ENCODE measurements at regions not wholly inside any gene's neighbourhood (a gene's known extent, or its start where the extent isn't known, plus 50 kb on each side); places are given as distances from the start of the nearest gene placed in this dataset.

DNA sequence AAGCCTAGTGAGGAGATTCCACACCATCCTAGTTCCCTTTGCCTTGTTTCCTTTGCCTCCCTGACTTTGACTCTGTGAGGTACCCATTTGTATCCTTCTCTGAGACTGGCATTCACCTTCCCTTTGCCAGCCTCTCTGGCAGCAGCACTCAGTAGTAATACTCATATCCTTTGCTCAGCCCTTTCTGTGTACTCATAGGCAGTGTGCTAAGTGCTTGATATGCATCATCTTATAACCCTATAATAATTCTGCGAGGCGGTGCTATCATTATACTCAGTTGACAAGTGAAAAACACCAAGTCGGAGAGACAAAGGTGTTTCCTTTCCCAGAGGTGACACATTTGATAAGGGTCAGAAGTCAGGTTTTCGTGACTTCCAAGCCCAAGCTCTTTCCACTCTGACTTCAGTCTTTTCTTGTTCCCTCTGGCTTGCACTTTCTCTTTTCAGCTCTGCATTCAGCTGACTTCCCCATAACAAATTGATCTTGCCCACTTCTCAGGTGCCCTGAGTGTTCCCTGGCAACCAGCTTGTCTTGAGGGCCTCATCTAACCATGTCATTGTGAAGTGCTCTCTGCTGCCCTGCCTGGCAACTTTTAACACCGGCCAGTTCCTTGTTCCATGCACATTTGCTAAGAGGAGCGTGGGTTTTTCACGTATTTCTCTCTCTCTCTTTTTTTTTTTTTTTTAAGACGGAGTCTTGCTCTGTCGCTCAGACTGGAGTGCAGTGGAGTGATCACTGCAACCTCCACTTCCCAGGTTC lies 94.5 kb upstream of the UPP2 start:
- H3K4me2 ChIP-seq (ENCODE audit: insufficient read depth, low read length): no peak overlapping the region
- dilution Hi-C loops (cut with MboI; ENCODE audit: extremely low pct_ligation_motif_present, low sequenced_read_pairs) (loop anchor here (25.0 kb wide), 1 partner anchor 220 kb away; no protein-coding TSS in a partner anchor), intact Hi-C loops (cut with micrococcal nuclease) (loop anchor here (2.0 kb wide), 1 partner anchor 432 kb away; no protein-coding TSS in a partner anchor)
- peaks cover 10% of the 10 kb centered on the region for H3K4me1 ChIP-seq (ENCODE audit: control insufficient read depth, extremely low read depth, insufficient read depth, low read length)
- DNase-seq (ENCODE audit: low read depth, low spot score): no peak
- H3K9me1 ChIP-seq (replicated peaks; ENCODE audit: control insufficient read depth, extremely low read depth, insufficient read depth, low read length): no peaks in the 10 kb centered on the region
- H3K27me3 ChIP-seq (ENCODE audit: control insufficient read depth in 2 of 2, insufficient read depth in 2 of 2, low read length in 2 of 2): no peaks in the 10 kb centered on the region
- H3K9me3 ChIP-seq (replicated peaks; ENCODE audit: control insufficient read depth, insufficient read depth, low read length): no peaks in the 10 kb centered on the region
- POLR2A ChIA-PET: no interaction called here
- FAIRE-seq: no peak
- no peak overlapping the region for H3K4me3 ChIP-seq (replicated peaks in 1 of 3; ENCODE audit: insufficient read depth in 1 of 3, low read depth in 1 of 3, low read length in 3 of 3)
- CTCF ChIA-PET: interaction anchor here (0.8 to 2.2 kb wide), 6 partner anchors 11 to 510 kb away, joined by 3 to 10 read pairs (median 4); partner anchors contain the start of gene ACVR1
- TF ChIP-seq, protein P1, sequence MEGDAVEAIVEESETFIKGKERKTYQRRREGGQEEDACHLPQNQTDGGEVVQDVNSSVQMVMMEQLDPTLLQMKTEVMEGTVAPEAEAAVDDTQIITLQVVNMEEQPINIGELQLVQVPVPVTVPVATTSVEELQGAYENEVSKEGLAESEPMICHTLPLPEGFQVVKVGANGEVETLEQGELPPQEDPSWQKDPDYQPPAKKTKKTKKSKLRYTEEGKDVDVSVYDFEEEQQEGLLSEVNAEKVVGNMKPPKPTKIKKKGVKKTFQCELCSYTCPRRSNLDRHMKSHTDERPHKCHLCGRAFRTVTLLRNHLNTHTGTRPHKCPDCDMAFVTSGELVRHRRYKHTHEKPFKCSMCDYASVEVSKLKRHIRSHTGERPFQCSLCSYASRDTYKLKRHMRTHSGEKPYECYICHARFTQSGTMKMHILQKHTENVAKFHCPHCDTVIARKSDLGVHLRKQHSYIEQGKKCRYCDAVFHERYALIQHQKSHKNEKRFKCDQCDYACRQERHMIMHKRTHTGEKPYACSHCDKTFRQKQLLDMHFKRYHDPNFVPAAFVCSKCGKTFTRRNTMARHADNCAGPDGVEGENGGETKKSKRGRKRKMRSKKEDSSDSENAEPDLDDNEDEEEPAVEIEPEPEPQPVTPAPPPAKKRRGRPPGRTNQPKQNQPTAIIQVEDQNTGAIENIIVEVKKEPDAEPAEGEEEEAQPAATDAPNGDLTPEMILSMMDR (IDR thresholded peaks at IDR 0.05; ENCODE audit: extremely low read depth in 1 of 2, insufficient read depth in 1 of 2, low read depth in 1 of 2, low read length in 2 of 2): no peak
- TF ChIP-seq MYC (IDR thresholded peaks at IDR 0.05; ENCODE audit: low read depth, low read length): no peak
- TF ChIP-seq POLR2AphosphoS5 (IDR thresholded peaks at IDR 0.05; ENCODE audit: insufficient read depth, low read depth, low read length): no peak
- TF ChIP-seq, protein P2, sequence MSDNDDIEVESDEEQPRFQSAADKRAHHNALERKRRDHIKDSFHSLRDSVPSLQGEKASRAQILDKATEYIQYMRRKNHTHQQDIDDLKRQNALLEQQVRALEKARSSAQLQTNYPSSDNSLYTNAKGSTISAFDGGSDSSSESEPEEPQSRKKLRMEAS (IDR thresholded peaks at IDR 0.05; ENCODE audit: insufficient read depth, insufficient read length): no peak
- TF ChIP-seq POLR2A (IDR thresholded peaks at IDR 0.05; ENCODE audit: low read depth, low read length): no peak
- no peak for TF ChIP-seq JUN (IDR thresholded peaks at IDR 0.05; ENCODE audit: borderline replicate concordance, insufficient read depth, insufficient read length, low read depth)
- no peak for TF ChIP-seq GATA2 (IDR thresholded peaks at IDR 0.05; ENCODE audit: insufficient read depth, insufficient read length, low read depth, low read length)
- no peak for TF ChIP-seq FOS (IDR thresholded peaks at IDR 0.05; ENCODE audit: borderline replicate concordance, insufficient read depth, low read length)
- TF ChIP-seq EZH2 (IDR thresholded peaks at IDR 0.05; ENCODE audit: borderline replicate concordance, low read depth, low read length, severe bottlenecking): no peak
- H3K9ac ChIP-seq (replicated peaks; ENCODE audit: extremely low read depth, insufficient read depth, low read length): no peak overlapping the region
- H2AFZ ChIP-seq (ENCODE audit: low read depth, low read length): no peak overlapping the region
- no TSS peak for BruUV-seq (replicated peaks)
- no peaks in the 10 kb centered on the region for H3K79me2 ChIP-seq (ENCODE audit: control insufficient read depth, insufficient read depth, low read length)
- no peaks in the 10 kb centered on the region for H3K36me3 ChIP-seq (ENCODE audit: control insufficient read depth in 2 of 2, extremely low read depth in 1 of 2, insufficient read depth in 2 of 2, low read length in 2 of 2)
- no peak overlapping the region for H3K27ac ChIP-seq (ENCODE audit: insufficient read depth, low read depth, low read length)
- no peaks in the 10 kb centered on the region for H4K20me1 ChIP-seq (replicated peaks; ENCODE audit: control insufficient read depth, extremely low read depth, insufficient read depth, low read length)

All from endothelial cell of umbilical vein (primary cell).